Choroid plexus epithelial cell (primary cell): ENCODE measurements at regions not wholly inside any gene's neighbourhood (a gene's known extent, or its start where the extent isn't known, plus 50 kb on each side); places are given as distances from the start of the nearest gene placed in this dataset.

ENCODE experiments used
- DNase-seq: peaks from one replicate; pipeline ENCODE4 v3.0.0-alpha.2; 2010; ENCODE audit warnings: low read depth
- H3K4me3 ChIP-seq: 2 replicates; pipeline ENCODE4 v1.5.1; 2011; ENCODE audit warnings: low read depth, mild to moderate bottlenecking, control low read depth, low read length, moderate library complexity
- TF ChIP-seq, protein P1 (sequence below): conservative IDR thresholded peaks from 2 replicates; pipeline ENCODE4 v1.5.1; 2011; ENCODE audit warnings: low read depth, mild to moderate bottlenecking, control low read depth, inconsistent platforms, low read length, moderate library complexity

- no peak for DNase-seq
- TF ChIP-seq, protein P1, sequence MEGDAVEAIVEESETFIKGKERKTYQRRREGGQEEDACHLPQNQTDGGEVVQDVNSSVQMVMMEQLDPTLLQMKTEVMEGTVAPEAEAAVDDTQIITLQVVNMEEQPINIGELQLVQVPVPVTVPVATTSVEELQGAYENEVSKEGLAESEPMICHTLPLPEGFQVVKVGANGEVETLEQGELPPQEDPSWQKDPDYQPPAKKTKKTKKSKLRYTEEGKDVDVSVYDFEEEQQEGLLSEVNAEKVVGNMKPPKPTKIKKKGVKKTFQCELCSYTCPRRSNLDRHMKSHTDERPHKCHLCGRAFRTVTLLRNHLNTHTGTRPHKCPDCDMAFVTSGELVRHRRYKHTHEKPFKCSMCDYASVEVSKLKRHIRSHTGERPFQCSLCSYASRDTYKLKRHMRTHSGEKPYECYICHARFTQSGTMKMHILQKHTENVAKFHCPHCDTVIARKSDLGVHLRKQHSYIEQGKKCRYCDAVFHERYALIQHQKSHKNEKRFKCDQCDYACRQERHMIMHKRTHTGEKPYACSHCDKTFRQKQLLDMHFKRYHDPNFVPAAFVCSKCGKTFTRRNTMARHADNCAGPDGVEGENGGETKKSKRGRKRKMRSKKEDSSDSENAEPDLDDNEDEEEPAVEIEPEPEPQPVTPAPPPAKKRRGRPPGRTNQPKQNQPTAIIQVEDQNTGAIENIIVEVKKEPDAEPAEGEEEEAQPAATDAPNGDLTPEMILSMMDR = no peak
- H3K4me3 ChIP-seq = no peak overlapping the region
These were observed 82.2 kb upstream of the SLC24A2 start for GRCh38 chr9:19870988-19871387.

- TF ChIP-seq, protein P1 = no peak
- H3K4me3 ChIP-seq = no peak overlapping the region
- DNase-seq = no peak
These were observed 52.1 kb upstream of the SLC24A2 start for GRCh38 chr9:19840953-19841352.
